Ascending aorta (tissue), 2 donors: ENCODE measurements at regions not wholly inside any gene's neighbourhood (a gene's known extent, or its start where the extent isn't known, plus 50 kb on each side); places are given as distances from the start of the nearest gene placed in this dataset.

Experiments
- DNase-seq, 2 donors: peaks; one replicate each; pipeline ENCODE4 v3.0.0-alpha.2; 2019; ENCODE audit warnings: low spot score in 2 of 2
- H3K27ac ChIP-seq, 2 donors: fragments of 200-600 bp; sonication (generic); one replicate each; pipeline ENCODE4 v1.5.1; 2016 to 2017; ENCODE audit warnings: mild to moderate bottlenecking in 1 of 2
- H3K27me3 ChIP-seq: fragments of 200-600 bp; sonication (generic); one replicate; pipeline ENCODE4 v1.5.1; 2017
- H3K36me3 ChIP-seq, 2 donors: fragments of 200-600 bp; sonication (generic); one replicate each; pipeline ENCODE4 v1.5.1; 2016
- H3K4me1 ChIP-seq, 2 donors: fragments of 200-600 bp; sonication (generic); one replicate each; pipeline ENCODE4 v1.5.1; 2016 to 2017; ENCODE audit warnings: mild to moderate bottlenecking in 1 of 2
- H3K4me3 ChIP-seq, 2 donors: fragments of 200-600 bp; sonication (generic); one replicate each; pipeline ENCODE4 v1.5.1; 2016 to 2017; ENCODE audit warnings: mild to moderate bottlenecking in 1 of 2
- H3K9me3 ChIP-seq, 2 donors: fragments of 200-600 bp; sonication (generic); one replicate each; pipeline ENCODE4 v1.5.1; 2016
- intact Hi-C: fragments of 100-400 bp; cut with DNase I; formaldehyde crosslinking; loops from one replicate; pipeline ENCODE4 v1.15.1; 2023
- TF ChIP-seq, protein P1 (sequence below), 3 experiments: fragments of 200-600 bp in 2 of 3; fragments of 450-650 bp in 1 of 3; sonication (generic) in 2 of 3; IDR thresholded peaks; one replicate each; pipeline ENCODE4 v1.5.1; 2016 to 2019; ENCODE audit warnings: antibody characterized with exemption in 3 of 3, mild to moderate bottlenecking in 1 of 3, moderate library complexity in 1 of 3

DNA sequence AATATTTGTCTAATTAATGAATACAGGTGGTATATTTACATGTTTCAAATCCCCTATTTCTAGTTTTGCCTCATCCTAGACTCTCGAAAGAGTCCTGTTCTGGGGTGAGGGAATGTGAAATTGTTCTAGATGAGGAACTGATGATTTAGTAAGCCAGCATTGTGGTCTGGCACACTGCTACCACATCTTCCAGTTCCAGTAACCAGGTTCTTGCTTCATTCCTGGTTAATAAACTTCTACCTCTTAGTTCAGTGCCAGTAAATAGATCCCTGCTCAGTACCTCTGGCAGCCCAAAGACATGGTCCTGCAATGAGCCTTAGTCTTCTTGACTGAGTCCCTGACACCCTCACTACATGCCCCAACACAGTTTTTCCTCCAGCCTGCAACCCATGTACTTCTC is 207.7 kb downstream of the SREK1 start:
- intact Hi-C loops = no loop called here
- no peak for DNase-seq

DNA sequence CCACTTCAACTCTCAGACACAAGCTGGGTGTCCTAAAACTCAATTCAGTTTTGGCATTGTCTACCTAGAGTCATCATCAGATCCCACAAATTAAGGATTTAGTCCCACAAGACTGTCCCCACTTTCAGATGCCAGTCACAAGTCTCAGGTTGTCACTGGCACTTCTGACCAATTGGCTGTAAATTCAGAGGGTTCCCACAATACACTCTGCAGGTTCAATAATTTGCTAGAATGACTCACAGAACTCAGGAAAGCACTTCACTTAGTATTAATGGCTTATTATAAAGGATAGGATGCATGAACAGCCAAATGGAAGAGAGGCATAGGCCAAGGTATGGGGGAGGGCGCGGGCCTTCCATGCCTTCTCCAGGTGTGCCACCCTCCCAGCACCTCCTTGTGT is 209.1 kb downstream of the SREK1 start:
- H3K4me1 ChIP-seq = no peaks in the 10 kb centered on the region
- H3K27ac ChIP-seq = no peak overlapping the region
- H3K36me3 ChIP-seq = no peaks in the 10 kb centered on the region
- no peaks in the 10 kb centered on the region for H3K27me3 ChIP-seq
- H3K9me3 ChIP-seq = no peaks in the 10 kb centered on the region
- intact Hi-C loops = no loop called here
- TF ChIP-seq, protein P1, sequence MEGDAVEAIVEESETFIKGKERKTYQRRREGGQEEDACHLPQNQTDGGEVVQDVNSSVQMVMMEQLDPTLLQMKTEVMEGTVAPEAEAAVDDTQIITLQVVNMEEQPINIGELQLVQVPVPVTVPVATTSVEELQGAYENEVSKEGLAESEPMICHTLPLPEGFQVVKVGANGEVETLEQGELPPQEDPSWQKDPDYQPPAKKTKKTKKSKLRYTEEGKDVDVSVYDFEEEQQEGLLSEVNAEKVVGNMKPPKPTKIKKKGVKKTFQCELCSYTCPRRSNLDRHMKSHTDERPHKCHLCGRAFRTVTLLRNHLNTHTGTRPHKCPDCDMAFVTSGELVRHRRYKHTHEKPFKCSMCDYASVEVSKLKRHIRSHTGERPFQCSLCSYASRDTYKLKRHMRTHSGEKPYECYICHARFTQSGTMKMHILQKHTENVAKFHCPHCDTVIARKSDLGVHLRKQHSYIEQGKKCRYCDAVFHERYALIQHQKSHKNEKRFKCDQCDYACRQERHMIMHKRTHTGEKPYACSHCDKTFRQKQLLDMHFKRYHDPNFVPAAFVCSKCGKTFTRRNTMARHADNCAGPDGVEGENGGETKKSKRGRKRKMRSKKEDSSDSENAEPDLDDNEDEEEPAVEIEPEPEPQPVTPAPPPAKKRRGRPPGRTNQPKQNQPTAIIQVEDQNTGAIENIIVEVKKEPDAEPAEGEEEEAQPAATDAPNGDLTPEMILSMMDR (IDR thresholded peaks at IDR 0.05) = no peak
- DNase-seq = no peak
- no peak overlapping the region for H3K4me3 ChIP-seq

More for the DNA sequence above, 207.7 kb downstream of the SREK1 start:
- Histone ChIP-seq H3K4me1 (no peaks in the 10 kb centered on the region), H3K36me3 (no peaks in the 10 kb centered on the region), H3K27ac (no peak overlapping the region), H3K4me3 (no peak overlapping the region), H3K27me3 (no peaks in the 10 kb centered on the region), H3K9me3 (no peaks in the 10 kb centered on the region)
- TF ChIP-seq, protein P1 (IDR thresholded peaks at IDR 0.05) = no peak

DNA sequence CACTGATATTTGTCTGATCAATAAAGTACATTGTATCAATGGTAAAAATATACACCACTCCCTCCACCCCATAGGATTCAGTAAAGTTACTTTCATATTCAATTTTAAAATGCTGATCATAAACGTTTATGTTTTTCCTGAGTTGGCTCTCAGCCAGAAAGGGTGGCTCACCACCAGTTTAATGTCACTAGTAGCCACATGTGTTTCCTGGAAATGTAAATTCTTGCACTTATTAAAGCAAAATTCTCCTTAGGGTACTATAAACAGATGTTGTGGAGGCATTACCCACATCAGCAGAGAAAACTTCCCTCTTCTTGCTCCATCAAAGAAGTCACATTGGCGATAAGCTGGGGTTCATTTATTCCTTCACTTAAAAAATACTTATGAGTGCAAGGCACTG is 210.3 kb downstream of the SREK1 start:
- no peak overlapping the region for H3K27ac ChIP-seq
- no peaks in the 10 kb centered on the region for H3K4me1 ChIP-seq
- TF ChIP-seq, protein P1 (IDR thresholded peaks at IDR 0.05) = no peak
- no peaks in the 10 kb centered on the region for H3K27me3 ChIP-seq
- DNase-seq = no peak
- intact Hi-C loops = no loop called here
- no peaks in the 10 kb centered on the region for H3K36me3 ChIP-seq
- no peak overlapping the region for H3K4me3 ChIP-seq
- no peaks in the 10 kb centered on the region for H3K9me3 ChIP-seq

DNA sequence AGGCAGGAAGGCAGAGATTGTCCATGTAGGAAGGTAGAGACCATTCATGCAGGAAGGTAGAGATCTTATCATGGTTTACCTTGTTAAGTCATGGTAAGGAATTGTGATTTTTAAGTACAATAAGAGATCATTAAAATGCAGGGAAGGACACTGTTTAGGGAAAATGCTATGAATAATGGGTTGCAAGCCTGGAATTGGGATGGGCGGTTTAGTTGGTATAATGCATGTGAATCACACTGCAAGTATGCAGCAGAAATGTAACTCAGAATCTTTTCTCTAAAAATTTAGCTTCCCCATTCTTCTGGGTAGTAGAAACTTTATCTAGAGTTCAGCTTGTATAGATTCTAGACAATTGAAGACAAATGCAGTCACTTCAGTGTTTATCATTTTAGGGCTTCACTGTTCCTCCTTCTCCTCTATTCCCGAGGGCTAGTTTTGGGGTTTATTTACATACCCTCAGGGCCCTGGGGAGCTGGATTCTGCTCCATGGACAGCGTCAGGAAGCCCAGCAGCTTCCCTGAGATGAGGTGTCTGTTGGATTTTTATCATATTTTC is 212.0 kb downstream of the SREK1 start:
- no peaks in the 10 kb centered on the region for H3K36me3 ChIP-seq
- no peak for DNase-seq
- H3K27ac ChIP-seq = no peak overlapping the region
- TF ChIP-seq, protein P1 (IDR thresholded peaks at IDR 0.05) = no peak
- no peaks in the 10 kb centered on the region for H3K4me1 ChIP-seq
- H3K4me3 ChIP-seq = no peak overlapping the region
- H3K9me3 ChIP-seq = no peaks in the 10 kb centered on the region
- intact Hi-C loops = no loop called here
- H3K27me3 ChIP-seq = no peaks in the 10 kb centered on the region

DNA sequence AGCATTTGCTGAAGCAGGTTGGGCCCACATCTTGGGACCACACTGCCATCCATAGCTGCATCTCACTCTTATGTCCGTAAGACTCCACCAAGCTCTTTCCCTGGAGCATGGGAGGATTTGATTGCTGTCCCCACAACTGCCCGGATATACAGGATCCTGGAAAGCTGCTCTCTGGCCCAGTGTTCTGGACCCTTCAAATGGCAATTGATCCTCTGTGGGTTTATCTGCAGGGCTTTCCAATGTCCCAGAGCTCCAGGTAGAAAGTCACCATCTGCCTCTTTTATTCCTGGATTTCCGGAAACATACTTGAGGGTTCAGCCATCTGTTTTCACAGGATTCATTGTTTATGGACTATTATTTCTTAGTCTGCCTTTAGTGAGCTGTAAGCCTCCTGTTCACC is 214.6 kb downstream of the SREK1 start:
- no peak for DNase-seq
- intact Hi-C loops = no loop called here
- TF ChIP-seq, protein P1 (IDR thresholded peaks at IDR 0.05) = no peak

DNA sequence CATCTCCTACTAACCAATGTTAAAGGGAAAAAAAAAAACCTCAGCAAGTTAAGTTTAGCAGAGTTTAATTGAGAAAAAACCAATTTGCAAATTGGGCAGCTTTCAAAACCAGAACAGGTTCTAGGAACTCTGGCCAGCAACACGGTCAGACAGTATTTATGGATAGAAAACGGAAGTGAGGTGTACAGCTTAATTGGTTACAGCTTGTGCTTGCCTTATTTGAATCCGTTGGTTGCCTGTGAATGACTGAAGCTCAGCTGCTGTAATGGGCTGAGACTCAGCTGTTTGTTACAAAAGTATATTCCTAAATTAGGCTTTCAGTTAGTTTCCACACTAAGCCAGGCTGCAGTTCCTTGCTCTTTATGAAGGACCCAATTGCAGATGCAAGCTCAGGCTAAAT is 217.0 kb downstream of the SREK1 start:
- Histone ChIP-seq H3K36me3 (no peaks in the 10 kb centered on the region), H3K9me3 (no peaks in the 10 kb centered on the region), H3K27me3 (no peaks in the 10 kb centered on the region), H3K4me3 (no peak overlapping the region), H3K27ac (no peak overlapping the region), H3K4me1 (no peaks in the 10 kb centered on the region)
- TF ChIP-seq, protein P1 (IDR thresholded peaks at IDR 0.05) = no peak
- no peak for DNase-seq
- intact Hi-C loops = no loop called here

More for the DNA sequence above, 214.6 kb downstream of the SREK1 start:
- Histone ChIP-seq H3K4me1 (no peaks in the 10 kb centered on the region), H3K27me3 (no peaks in the 10 kb centered on the region), H3K9me3 (no peaks in the 10 kb centered on the region), H3K36me3 (no peaks in the 10 kb centered on the region), H3K27ac (no peak overlapping the region), H3K4me3 (no peak overlapping the region)
